Stimulated activated naive CD8-positive, alpha-beta T cell treated with anti-CD3 and anti-CD28 coated beads, Interleukin-15, amount 100 ng/mL, for 72 hours (primary cell): ENCODE measurements at regions not wholly inside any gene's neighbourhood (a gene's known extent, or its start where the extent isn't known, plus 50 kb on each side); places are given as distances from the start of the nearest gene placed in this dataset.
"Not testable (repeated sequence)": the region's sequence is repeated elsewhere in the genome, so short reads cannot be mapped to it uniquely, and the experiment has no call there.

Experiments used
- ATAC-seq: fragments of 150-1000 bp; cut with Tn5 transposase; 2 replicates; pipeline ENCODE4 v1.10.0; 2021; ENCODE audit warnings: mild to moderate bottlenecking, moderate library complexity
- DNase-seq, 2 donors: peaks; one replicate each; pipeline ENCODE4 v3.0.0; 2021 to 2022
- H3K27ac Mint-ChIP-seq, 2 donors: one replicate each; pipeline ENCODE4 v1.8.0; 2022; ENCODE audit warnings: mild to moderate bottlenecking in 2 of 2, mixed read lengths in 2 of 2, moderate library complexity in 2 of 2
- H3K27me3 Mint-ChIP-seq: one replicate; pipeline ENCODE4 v1.8.0; 2022; ENCODE audit warnings: mixed read lengths
- H3K4me1 Mint-ChIP-seq: one replicate; pipeline ENCODE4 v1.8.0; 2022; ENCODE audit warnings: mild to moderate bottlenecking, mixed read lengths
- H3K4me3 Mint-ChIP-seq, 2 donors: one replicate each; pipeline ENCODE4 v1.8.0; 2022; ENCODE audit warnings: mild to moderate bottlenecking in 2 of 2, mixed read lengths in 2 of 2, moderate library complexity in 1 of 2
- H3K9me3 Mint-ChIP-seq, 2 donors: one replicate each; pipeline ENCODE4 v1.8.0; 2022; ENCODE audit warnings: mixed read lengths in 2 of 2

- ATAC-seq, result no peak
- Mint-ChIP-seq H3K4me3 (no peak overlapping the region), H3K27me3 (peaks cover 6% of the 10 kb centered on the region)
Measured at GRCh38 chr1:82801176-82801575, 1000.4 kb downstream of the ADGRL2 start.

GRCh38 chr1:82800721-82801120 is 1000.0 kb downstream of the ADGRL2 start:
- Mint-ChIP-seq H3K4me1 (no peaks in the 10 kb centered on the region), H3K4me3 (no peak overlapping the region), H3K27me3 (peaks cover 6% of the 10 kb centered on the region), H3K27ac (no peak overlapping the region), H3K9me3 (peaks cover 0 to 20% of the 10 kb centered on the region in 2 donors)
- no peak for DNase-seq
- ATAC-seq, result no peak

More at GRCh38 chr1:82801176-82801575, 1000.4 kb downstream of the ADGRL2 start:
- Mint-ChIP-seq H3K4me1 (no peaks in the 10 kb centered on the region), H3K27ac (no peak overlapping the region), H3K9me3 (peaks cover 0 to 20% of the 10 kb centered on the region in 2 donors)
- no peak for DNase-seq

DNA sequence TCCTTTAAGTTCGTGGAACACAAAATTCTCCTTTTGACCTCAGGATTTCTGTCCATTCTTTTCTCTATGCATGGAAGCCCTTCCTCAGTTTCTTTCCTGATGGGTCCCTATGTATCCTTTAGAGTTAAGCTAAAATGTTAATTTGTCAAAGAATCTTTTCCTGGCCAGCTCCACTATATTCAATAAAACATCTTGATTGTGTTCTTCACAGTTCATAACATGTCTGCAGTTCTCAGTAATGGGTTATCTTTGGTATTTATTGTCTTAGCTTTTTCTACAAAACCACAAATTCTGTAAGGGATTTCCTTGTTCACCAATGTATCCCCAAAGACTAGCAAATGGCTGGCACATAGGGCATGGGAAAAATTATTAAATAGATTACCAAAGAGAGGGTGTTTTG is 998.5 kb downstream of the ADGRL2 start:
- Mint-ChIP-seq H3K9me3 (peaks cover 0 to 20% of the 10 kb centered on the region in 2 donors), H3K27me3 (peaks cover 6% of the 10 kb centered on the region), H3K4me1 (no peaks in the 10 kb centered on the region), H3K27ac (peak overlapping the region in 1 of 2 donors; percentile 40), H3K4me3 (no peak overlapping the region)
- DNase-seq, result no peak
- ATAC-seq, result no peak

GRCh38 chr1:82795508-82796149 is 994.9 kb downstream of the ADGRL2 start:
- Mint-ChIP-seq H3K4me1 (no peaks in the 10 kb centered on the region), H3K27ac (no peak overlapping the region), H3K4me3 (no peak overlapping the region), H3K27me3 (no peaks in the 10 kb centered on the region), H3K9me3 (peaks cover 3 to 24% of the 10 kb centered on the region in 2 donors)
- ATAC-seq (no peak), DNase-seq (no peak)

DNA sequence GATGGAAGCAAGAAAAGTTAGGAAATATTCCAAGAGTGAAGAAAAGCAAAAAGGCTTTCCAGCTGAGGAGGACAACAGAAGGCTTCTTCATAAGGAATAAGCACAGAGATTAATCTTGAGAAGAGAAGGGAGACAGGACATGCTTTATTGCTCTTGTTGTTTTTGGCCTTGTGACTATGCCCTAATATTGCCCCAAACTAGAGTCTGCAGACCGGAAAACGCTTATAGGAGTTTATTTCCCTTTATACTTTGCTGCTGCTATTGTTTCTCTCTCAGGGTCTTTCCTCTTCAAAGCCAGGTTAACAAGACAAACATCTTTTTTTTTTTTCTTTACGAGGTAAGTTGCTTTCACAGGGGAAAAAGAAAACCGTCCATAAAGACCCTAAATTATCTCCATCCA is 991.4 kb downstream of the ADGRL2 start:
- H3K9me3 Mint-ChIP-seq, result peaks cover 6 to 9% of the 10 kb centered on the region in 2 donors
- H3K27ac Mint-ChIP-seq, result no peak overlapping the region
- H3K4me3 Mint-ChIP-seq, result no peak overlapping the region
- no peak for DNase-seq
- no peaks in the 10 kb centered on the region for H3K27me3 Mint-ChIP-seq
- no peak for ATAC-seq
- H3K4me1 Mint-ChIP-seq, result no peaks in the 10 kb centered on the region

DNA sequence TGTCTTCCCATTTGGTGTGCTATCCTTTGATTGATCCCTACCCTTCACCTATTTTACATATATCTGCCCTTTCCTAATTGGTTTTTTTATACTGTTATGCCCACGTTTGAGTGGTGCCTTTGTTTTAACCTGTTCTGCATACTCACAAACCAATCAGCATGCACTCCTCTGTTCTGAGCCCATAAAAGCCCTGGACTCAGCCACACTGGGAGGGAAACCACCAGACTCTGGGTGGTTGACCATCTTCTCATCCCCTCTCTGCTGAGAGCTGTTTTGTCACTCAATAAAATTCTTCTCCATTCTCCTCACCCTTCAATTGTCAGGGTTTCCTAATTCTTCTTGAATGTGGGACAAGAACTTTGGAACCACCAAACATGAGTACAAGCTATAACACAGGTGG is 989.8 kb downstream of the ADGRL2 start:
- DNase-seq (no peak), ATAC-seq (no peak)
- H3K27ac Mint-ChIP-seq, result no peak overlapping the region
- H3K9me3 Mint-ChIP-seq, result peaks cover 6 to 9% of the 10 kb centered on the region in 2 donors
- H3K4me1 Mint-ChIP-seq, result no peaks in the 10 kb centered on the region
- no peaks in the 10 kb centered on the region for H3K27me3 Mint-ChIP-seq
- H3K4me3 Mint-ChIP-seq, result no peak overlapping the region

- Mint-ChIP-seq H3K4me3 (no peak overlapping the region), H3K27me3 (no peaks in the 10 kb centered on the region), H3K4me1 (no peaks in the 10 kb centered on the region), H3K27ac (no peak overlapping the region), H3K9me3 (peaks cover 6 to 9% of the 10 kb centered on the region in 2 donors)
- no peak for ATAC-seq
- DNase-seq, result no peak
Measured at GRCh38 chr1:82788660-82789059, 987.9 kb downstream of the ADGRL2 start.

DNA sequence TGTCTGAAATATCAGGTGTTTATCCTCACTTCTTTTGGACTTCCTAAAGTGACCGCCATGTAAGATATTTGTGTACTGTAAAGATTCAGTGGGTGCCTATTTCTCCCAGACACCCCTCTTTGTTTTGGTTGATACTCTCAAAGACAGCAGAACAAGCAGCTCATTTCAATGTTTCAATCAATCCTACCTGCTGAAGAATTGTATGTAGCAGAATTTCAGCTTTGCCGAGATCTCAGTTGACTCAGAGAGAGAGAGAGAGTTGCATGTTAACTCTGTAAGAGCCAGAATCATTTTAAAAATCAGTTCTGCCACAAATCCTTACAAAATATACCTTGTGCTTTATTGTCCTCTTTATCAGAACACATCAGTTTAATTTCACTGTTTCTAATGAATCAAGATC is 987.3 kb downstream of the ADGRL2 start:
- ATAC-seq, result no peak
- Mint-ChIP-seq H3K27me3 (no peaks in the 10 kb centered on the region), H3K27ac (no peak overlapping the region), H3K9me3 (peaks cover 6 to 9% of the 10 kb centered on the region in 2 donors), H3K4me3 (no peak overlapping the region), H3K4me1 (no peaks in the 10 kb centered on the region)
- no peak for DNase-seq

DNA sequence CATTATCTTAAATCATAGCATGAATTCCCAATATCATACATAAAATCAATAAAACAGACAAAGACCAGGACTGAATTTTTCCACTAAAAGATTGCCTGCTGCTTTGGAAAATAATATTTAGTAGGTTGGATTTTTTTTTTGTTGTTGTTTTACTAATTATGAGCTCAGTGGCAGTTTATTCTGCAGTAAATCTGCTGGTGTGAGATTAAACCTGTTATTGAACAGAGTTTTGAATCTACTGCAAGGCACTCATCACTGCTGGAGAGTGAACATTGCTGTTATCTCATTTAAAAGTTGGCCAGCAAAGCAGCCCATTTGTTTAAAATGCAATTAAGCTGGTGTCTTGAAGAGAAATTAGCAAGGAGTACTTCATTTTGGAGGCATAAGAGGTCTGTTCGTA is 986.1 kb downstream of the ADGRL2 start:
- no peak overlapping the region for H3K4me3 Mint-ChIP-seq
- no peak overlapping the region for H3K27ac Mint-ChIP-seq
- no peaks in the 10 kb centered on the region for H3K4me1 Mint-ChIP-seq
- ATAC-seq (no peak), DNase-seq (no peak)
- H3K27me3 Mint-ChIP-seq, result no peaks in the 10 kb centered on the region
- peaks cover 6 to 9% of the 10 kb centered on the region in 2 donors for H3K9me3 Mint-ChIP-seq

DNA sequence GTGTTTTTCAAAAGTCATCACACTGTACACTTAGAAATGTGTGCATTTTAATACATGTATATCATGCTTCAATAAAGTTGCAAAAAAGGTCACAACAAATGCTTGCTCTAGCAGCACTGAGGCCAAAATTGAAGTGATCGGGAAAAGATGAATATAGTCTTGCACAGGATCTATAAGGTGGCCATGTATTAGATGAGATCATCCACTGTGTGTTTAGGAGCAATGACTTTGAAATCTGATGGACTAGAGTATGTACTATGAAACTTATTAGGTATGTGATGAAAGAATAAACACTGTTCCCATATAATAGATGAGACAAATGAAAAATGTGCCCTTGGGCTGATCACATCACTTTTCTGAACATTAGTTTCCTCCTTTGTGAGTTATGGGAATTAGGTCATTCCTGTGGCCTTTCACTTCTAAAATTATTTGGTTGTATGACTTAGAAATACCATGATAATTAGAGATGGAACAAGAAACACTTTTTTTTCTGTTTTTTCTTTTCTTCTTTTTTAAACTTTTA is 984.6 kb downstream of the ADGRL2 start:
- H3K4me1 Mint-ChIP-seq, result no peaks in the 10 kb centered on the region
- H3K9me3 Mint-ChIP-seq, result peaks cover 0 to 1% of the 10 kb centered on the region in 2 donors
- no peaks in the 10 kb centered on the region for H3K27me3 Mint-ChIP-seq
- no peak for DNase-seq
- H3K4me3 Mint-ChIP-seq, result no peak overlapping the region
- no peak overlapping the region for H3K27ac Mint-ChIP-seq
- ATAC-seq, result no peak

DNA sequence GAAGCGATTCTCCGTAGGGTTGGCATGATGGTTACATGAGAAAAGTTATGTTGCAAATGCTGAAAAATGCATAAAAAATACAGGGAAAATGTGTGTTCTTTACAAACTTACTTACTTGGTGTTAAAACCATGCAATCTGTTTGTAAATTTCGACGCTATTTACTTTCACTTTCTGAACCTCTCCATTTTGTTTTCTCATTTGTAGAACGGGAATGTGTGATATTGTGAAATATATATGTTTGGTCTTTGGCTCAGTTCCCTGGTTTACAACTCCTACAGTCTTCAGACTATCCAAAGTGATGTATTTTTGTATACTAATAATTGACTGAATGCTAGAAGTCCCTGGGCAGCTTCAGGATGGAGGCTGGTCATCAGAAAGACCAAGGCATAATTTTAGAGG is 982.3 kb downstream of the ADGRL2 start:
- Mint-ChIP-seq H3K27ac (no peak overlapping the region), H3K27me3 (no peaks in the 10 kb centered on the region), H3K4me1 (no peaks in the 10 kb centered on the region), H3K9me3 (no peaks in the 10 kb centered on the region), H3K4me3 (no peak overlapping the region)
- ATAC-seq (no peak), DNase-seq (no peak)

DNA sequence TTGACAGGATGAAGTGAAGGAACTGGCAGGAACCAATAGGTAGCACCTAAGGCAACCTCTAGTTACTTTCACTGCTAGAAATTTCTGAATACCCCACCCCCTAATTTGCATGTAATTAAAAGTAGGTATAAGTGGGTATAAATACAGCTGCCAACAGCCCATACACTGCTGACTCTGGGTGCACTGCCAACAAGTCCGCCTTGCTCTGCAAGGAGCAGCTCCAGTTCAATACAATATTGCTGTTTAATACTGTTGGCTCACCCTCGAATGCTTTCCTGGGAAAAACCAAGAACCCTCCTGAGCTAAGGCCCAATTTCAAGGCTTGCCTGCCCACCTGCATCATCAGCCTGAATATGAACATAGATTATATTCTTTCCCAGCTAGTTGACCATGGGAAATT is 981.9 kb downstream of the ADGRL2 start:
- ATAC-seq, result no peak
- no peaks in the 10 kb centered on the region for H3K4me1 Mint-ChIP-seq
- no peak for DNase-seq
- H3K27me3 Mint-ChIP-seq, result no peaks in the 10 kb centered on the region
- no peak overlapping the region for H3K4me3 Mint-ChIP-seq
- H3K9me3 Mint-ChIP-seq, result no peaks in the 10 kb centered on the region
- H3K27ac Mint-ChIP-seq, result no peak overlapping the region

- Mint-ChIP-seq H3K27me3 (no peaks in the 10 kb centered on the region), H3K9me3 (no peaks in the 10 kb centered on the region), H3K4me1 (no peaks in the 10 kb centered on the region), H3K27ac (no peak overlapping the region), H3K4me3 (no peak overlapping the region)
- no peak for DNase-seq
- no peak for ATAC-seq
Measured at GRCh38 chr1:82778612-82779011, 977.9 kb downstream of the ADGRL2 start.

GRCh38 chr1:82777240-82777639 is 976.5 kb downstream of the ADGRL2 start:
- Mint-ChIP-seq H3K9me3 (no peaks in the 10 kb centered on the region), H3K27ac (peak overlapping the region in 1 of 2 donors; percentile 77), H3K4me1 (no peaks in the 10 kb centered on the region), H3K4me3 (no peak overlapping the region), H3K27me3 (no peaks in the 10 kb centered on the region)
- ATAC-seq, result no peak
- no peak for DNase-seq

DNA sequence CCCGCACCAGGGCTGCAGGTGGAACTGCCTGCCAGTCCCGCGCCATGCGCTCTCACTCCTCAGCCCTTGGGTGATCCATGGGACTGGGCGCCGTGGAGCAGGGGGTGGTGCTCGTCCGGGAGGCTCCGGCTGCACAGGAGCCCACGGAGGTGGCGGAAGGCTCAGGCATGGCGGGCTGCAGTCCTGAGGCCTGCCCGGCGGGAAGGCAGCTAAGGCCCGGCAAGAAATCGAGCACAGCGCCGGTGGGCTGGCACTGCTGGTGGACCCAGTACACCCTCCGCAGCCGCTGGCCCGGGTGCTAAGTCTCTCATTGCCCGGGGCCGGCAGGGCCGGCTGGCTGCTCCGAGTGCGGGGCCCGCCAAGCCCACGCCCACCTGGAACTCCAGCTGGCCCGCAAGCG is 976.0 kb downstream of the ADGRL2 start:
- H3K4me3 Mint-ChIP-seq, DNase-seq, ATAC-seq, H3K9me3 Mint-ChIP-seq, H3K4me1 Mint-ChIP-seq, H3K27ac Mint-ChIP-seq, H3K27me3 Mint-ChIP-seq: not testable (repeated sequence)

DNA sequence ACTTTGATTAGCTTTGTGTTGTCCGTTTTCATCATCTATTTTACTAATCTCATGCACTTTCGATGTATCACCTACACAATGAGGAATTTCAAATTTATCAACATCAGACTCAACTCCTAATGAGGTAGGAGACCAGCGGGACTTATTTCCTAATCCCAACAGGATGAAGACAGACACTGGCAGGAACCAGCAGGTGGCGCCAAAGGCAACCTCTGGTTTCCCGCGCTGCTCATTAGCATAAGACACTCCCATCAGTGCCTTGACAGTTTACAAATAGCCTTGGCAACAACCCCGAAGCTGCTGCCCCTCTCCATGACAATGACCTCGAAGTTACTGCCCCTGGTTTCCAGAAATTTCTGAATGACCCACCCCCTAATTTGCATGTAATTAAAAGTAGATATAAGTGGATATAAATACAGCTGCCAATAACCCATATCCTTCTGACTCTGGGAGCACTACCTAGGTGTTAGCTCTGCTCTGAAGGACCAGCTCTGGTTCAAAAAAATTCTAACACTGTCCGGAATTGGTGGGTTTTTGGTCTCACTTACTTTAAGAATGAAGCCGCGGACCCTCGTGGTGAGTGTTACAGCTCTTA is 974.8 kb downstream of the ADGRL2 start:
- H3K27me3 Mint-ChIP-seq, result no peaks in the 10 kb centered on the region
- H3K4me3 Mint-ChIP-seq, result no peak overlapping the region
- peak; percentile 52 for ATAC-seq
- H3K27ac Mint-ChIP-seq, result no peak overlapping the region
- no peaks in the 10 kb centered on the region for H3K9me3 Mint-ChIP-seq
- peak; percentile 7 to 34 for DNase-seq
- H3K4me1 Mint-ChIP-seq, result no peaks in the 10 kb centered on the region
